GM18507 (cell line): ENCODE measurements at regions not wholly inside any gene's neighbourhood (a gene's known extent, or its start where the extent isn't known, plus 50 kb on each side); places are given as distances from the start of the nearest gene placed in this dataset.

Experiments
- DNase-seq: peaks from one replicate; pipeline ENCODE4 v3.0.0; 2011; ENCODE audit warnings: low read depth; ENCODE audit not compliant: insufficient read length; ENCODE audit errors: extremely low spot score
- FAIRE-seq: peaks from 2 replicates; lab custom pipeline; 2011; peaks lifted over from hg19 to GRCh38; lab: Jason Lieb, UNC

DNA sequence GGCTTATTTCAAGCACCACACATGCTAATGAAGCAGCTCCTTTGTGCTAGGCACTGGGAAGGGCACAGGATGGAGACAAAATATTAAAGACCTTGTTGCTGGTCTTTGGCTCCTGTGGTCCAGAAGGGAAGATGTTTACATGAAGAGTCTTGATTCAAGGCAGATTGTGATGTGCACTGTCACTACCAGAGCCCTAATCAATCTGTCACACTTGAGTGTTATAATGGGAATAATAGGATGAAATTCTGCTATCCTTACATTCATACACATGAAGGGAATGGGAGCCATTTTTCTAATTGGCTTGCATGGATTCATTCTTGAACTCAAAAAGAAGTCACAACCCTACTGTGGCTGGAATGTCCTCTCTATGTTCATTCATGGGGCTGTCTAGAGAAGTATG lies 203.0 kb downstream of the SEC61B start:
- FAIRE-seq (no peak), DNase-seq (no peak)

DNA sequence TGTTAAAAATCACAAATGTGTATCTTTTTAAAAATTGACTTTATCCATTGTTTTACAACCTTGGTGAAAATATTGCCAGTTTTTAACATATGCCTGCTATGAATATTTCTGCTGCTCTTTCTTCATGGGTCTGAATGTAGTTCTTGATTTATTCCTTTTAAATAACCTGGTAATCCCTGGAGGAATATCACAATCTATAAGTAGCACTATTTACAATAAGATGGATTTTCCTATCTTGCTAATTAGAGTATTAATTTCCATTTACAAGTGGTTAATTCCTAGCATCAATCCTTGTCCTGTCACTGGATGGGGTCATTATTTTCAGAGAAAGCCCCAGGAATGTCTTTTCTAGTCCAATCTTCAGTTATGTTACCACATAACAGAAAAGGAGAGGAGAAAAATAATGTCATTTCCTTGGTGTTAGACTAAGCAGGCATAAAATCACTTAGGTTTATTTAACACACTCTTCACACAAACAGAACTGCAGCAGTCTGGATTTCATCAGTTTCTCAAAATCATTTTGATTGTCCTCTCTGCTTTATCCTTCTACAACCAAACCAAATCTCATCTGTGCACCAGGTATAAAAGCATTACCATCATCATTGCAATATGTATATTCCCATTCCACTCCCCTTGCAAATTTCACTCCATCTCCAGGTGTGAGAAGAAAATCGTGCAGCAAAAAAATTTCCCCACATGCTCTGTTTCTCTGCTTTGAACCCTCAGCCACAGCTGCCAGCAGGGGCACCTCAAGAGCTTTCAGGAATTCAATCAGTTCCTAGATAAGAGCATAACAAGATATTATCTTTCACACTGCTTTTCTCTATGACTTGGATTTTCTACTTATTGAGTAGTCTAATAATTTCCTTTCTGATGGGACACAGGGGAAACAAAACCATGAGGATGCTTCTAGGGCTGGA lies 204.1 kb downstream of the SEC61B start:
- DNase-seq (no peak), FAIRE-seq (no peak)

DNA sequence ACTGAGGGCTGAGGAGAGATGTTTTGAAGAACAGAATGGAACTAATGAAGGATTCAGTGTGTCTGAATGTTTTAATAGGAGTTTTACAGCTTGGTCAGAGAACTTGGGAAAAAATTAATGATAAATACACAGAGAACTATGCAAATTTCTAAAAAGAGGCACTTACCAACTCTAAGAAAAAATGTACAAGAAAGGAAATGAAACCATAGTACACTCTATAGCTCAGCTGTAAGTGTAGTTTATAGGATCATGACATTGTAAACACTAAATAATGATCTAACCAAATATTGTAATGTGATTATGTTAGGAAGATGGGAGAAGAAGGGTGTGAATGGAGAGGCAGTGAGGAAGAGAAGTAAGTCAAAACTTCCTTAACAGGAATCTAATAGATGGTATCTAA lies 205.2 kb downstream of the SEC61B start:
- FAIRE-seq (no peak), DNase-seq (no peak)

DNA sequence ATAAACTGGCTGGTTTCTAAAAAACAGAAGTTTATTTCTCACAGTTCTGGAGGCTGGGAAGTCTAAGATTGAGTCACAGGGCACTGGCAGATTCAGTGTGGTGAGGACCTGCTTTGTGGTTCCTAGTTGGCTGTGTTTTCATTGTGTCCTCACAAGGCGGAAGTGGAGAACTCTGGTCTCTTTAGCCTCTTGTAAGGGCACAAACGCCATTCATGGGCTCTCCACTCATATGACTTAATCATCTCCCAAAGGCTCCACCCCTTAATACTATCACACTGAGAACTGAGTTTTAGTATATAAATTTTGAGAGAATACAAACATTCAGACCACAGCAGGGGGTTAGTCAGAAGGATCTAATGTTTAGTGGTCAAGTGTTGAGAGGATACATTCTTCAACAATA lies 208.2 kb downstream of the SEC61B start:
- FAIRE-seq = no peak
- no peak for DNase-seq

DNA sequence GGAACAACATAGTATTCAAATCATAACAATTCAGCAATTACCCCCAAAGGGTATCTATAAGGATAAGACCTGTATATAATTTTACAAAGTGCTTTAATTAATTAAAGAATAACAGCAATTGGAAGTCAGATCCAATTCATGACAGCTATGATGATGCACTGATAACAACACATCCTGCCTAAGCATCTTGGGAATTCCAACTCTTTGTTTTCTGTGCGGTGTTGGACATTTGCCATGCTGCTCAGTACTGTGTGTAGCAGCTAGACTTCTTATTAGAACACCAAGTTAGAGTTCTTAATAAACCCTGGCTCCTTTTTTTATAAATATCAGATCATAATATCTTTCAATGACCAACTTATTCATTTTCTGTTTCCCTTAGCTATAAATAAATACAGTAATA lies 209.0 kb downstream of the SEC61B start:
- FAIRE-seq (no peak), DNase-seq (no peak)

DNA sequence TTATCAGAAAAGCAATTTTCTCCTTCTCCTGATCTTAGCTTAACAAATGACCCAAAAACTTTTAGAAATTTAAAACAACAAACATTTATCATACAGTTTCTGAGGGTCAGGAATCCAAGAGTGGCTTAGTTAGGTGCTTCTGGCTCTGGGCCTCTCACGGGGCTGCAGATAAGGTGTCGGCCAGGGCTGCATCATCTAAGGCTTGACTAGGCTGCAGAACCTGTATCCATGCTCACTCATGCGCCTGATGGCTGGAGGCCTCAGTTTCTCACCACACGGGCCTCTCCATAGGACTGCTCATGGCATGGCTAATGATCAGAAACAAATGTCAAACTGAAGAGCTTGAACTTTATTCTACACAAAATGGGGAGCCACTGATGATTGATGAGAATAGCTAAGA lies 210.0 kb downstream of the SEC61B start:
- no peak for DNase-seq
- no peak for FAIRE-seq

DNA sequence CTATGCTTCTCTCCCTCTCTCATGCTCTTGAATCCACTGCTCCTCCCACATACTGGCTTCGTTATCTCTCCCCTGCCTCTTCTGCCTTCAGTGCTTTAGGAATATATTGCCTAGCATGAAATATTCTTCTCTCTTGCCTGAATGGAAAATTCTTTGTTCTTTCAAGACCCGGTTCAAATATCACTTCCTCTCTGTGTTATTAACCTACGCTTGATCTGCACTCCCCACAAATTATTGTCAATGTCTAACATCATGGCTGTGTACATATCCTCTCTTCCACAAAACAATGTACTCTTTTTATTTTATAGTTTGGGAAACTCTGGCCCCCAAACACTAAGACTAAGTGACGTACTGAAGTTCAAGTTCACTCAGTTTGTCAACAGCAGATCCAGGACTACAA lies 211.0 kb downstream of the SEC61B start:
- FAIRE-seq (no peak), DNase-seq (no peak)

DNA sequence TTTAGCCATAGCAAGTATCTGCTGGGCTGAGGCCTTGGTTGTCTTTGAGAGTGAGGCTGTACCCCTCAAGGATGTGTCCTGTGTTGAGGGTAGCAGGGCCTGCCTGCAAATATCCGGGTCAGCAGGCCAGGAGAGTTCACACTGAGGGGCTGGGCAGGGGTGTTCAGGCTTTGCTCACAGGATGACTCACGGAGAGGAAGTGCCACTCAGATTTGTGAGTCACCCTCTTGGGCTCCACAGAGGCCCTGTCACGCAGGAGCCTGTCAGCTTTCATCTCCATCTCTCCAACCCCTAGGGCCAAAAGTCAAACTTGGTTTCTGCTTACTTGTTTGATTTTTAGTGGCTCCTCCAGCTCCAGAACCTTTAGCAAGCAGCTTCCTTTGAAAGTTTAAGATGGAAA lies 211.5 kb downstream of the SEC61B start:
- DNase-seq (peak; percentile 45), FAIRE-seq (peak; percentile 84)

DNA sequence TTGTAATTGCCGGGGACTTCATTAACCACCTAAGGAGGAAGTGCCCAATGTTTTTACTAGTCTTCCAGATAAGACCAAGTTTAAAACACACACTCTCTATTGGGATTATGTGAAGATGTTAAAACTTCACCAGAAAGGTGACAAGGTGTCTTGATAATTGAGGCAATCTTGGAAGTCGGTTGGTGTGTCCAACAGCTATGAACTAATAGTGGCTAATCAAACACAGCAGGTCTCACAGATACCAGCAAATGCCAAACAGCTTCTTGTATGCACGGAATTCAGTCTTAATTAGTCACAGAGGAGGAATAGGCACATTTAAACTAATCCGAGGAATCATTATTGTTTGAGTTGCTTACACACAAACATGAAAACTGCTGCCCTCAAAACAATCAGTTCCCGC lies 214.5 kb downstream of the SEC61B start:
- FAIRE-seq = no peak
- DNase-seq = no peak

DNA sequence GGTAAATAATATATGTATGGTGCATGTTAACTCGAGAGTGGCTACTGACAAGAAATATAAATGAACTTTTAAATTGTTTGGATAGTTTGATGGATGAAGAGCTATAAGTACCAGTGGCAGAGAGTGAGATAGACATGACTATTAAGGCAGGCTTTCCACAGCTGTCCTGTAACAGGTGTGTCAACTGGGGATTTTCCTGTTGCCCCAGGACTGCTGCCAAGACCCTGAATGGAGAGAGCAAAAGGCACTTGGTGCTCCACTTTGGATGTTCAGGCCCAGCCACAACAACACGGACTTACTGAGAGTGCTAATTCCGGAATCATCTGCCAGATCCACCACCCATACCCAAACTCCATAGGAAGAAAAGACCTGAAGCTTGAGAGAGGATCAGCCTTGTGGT lies 215.1 kb downstream of the SEC61B start:
- no peak for FAIRE-seq

DNA sequence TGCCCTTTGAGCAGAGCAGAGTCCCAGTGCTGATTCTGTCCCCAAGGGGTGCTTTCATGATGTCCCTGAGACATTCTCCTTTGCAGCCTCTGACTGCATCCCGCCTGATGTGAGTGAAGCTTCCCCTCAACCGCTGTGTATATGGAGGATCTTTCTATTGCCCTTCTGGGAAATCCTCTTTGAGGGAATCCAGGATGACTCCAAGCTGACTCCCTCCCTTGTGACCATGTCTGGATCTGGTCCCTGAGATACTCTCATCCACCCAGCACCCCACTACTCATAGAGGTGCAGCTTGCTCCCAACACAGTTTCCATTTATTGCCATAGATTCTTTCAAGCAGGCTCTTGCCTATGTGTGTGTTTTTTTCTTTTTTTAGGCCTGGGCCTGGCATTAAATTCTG lies 216.5 kb downstream of the SEC61B start:
- FAIRE-seq (no peak), DNase-seq (no peak)

More for the DNA sequence above, 215.1 kb downstream of the SEC61B start:
- DNase-seq = no peak

DNA sequence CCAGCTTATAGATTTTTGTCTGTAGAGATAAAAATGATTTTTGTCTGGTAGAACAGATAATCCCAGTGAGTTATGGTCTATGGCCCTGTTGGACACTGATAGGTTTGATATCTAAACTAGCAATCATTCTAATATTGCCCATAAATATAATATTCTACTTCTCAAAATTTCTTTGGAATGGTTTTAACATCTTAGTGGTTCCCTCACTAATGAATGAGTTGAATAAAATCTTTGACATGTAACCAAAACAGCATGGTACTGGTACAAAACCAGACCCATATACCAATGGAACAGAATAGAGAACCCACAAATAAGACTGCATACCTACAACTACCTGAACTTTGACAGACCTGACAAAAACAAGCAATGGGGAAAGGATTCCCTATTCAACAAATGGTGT lies 219.7 kb downstream of the SEC61B start:
- DNase-seq = no peak
- no peak for FAIRE-seq

DNA sequence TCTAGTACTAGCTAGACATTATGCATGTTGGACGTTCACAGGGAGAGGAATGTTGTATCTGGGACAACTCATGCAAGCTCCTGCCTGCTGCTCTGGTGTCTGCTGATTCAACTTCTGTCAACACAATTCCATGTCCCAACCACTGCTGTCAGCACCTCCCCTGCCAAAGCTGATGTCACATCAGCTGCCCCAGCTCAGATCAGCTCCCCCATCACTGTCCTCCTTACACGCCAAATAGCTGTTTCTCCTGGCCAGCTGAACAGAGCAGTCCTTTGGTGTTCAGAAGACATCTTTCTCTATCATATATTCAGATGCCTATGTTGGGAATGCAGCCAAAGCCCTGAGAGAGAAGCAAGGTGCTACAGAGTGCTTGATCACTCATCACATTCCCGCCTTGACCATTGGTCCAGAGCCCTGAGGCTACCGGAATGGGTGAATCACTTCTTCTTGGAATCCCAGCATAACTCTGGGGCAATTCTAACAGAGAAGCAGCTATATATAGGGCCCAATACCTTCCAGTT lies 223.3 kb downstream of the SEC61B start:
- no peak for DNase-seq
- no peak for FAIRE-seq

DNA sequence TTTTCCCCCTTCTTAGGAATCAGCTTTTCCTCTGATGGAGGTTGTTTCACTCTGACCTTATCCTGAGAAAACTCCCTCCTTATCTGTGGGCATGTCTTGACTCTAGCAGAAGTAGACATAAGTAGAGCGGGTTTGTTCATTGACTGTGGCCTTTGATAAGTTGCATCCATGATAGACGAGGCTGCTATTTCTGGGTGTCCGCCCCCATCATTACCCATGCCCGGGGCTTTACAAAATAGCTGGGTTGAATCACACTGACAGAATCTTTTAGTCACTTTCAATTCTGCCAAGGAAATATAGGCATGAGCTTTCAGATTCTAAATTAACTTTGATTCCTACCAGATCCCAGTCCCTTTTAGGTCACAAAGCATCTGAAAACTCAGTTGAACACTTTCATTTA lies 223.8 kb downstream of the SEC61B start:
- DNase-seq (no peak), FAIRE-seq (no peak)

DNA sequence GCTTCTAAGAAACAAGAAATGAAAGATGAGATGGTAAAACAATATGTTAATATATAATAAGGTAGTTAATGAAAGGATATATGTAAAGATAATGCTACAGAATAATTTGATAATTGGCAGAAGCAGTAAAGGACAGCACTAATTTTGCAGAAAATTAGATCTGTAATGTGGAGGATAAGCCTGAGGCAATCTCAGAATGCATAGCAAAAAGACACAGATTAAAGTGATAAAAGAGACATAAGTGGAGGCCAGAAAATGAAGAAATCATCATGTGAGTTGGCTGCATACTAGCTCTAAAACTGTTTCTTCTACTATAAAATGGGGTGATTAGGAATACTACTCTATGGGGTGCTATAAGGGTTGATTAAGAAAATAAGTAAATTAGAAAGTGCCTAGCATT lies 225.9 kb downstream of the SEC61B start:
- DNase-seq (no peak), FAIRE-seq (no peak)

DNA sequence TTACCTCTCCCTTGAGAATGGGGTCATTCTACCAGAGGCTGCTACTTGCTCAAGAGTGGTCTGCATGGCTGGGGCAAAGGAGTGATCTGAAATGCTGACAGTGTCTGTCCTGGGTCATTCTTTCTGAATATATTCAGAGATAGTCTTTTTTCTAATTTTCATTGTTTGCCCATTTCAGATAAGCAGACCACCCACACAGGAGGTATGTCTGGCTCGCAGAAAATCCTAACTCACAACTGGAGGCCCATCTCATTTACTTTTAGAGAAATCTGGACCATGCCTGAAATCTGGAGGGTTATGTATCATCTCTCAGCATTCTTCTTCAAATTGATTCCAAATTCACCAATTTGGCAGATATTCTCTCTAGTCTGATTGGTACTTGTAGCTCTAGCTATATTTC lies 227.6 kb downstream of the SEC61B start:
- FAIRE-seq (no peak), DNase-seq (no peak)

DNA sequence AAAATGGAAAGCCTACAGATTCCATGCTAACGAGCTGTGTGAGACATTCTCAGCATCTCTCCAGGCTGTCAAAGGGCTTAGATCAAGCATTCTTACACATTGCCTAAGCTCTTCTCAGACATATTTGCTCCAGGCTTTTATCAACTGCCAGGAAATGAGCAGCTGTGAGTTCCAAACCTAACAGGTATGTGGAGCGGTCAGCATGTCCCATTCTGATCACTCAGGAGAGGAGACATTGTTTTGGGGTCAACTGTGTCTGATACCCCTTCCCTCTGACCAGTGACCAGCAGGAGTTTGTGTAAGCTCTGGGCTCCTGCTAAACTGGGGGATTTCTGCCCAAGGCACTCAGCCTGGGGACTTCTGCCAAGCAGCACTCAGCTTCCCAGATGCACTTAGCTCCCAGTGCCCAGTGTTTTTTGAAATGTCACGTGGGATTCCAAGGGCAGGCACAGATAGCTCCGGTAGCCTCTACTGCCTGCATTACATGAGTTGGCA lies 229.1 kb downstream of the SEC61B start:
- FAIRE-seq = no peak
- DNase-seq = no peak

DNA sequence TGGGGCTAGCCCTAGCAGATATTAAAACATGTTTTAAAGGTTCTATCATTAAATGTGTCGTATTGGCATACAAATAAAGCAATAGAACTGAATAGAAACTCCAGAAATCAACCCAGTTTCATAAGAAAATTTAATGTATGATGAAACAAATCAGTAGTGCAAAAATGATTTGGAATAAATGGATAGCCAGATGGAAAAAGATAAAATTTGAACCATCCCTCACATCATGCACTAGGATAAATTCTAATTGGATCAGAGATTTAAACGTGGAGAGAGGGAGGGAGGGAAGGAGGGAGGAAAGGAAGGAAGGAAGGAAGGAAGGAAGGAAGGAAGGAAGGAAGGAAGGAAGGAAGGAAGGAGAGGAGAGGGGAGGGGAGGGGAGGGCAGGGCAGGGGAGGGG lies 235.3 kb downstream of the SEC61B start:
- DNase-seq (no peak), FAIRE-seq (no peak)

DNA sequence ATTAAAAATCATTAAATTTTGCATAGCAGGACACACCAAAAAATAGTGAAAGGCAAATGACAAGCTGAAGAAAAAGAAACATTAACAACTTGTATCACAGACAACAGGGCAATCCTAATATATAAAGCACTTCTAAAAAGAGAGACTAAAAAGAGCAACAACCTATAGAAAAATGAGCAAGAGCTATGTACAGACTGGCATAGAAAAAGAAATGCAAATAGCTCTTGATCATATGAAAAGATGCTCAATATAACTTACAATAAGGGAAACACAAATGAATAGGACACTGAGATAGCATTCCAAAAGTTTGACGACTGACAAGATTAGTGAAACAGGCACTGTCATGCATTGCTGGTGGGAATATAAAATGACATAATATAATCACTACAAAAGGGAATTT lies 235.9 kb downstream of the SEC61B start:
- no peak for DNase-seq
- no peak for FAIRE-seq

DNA sequence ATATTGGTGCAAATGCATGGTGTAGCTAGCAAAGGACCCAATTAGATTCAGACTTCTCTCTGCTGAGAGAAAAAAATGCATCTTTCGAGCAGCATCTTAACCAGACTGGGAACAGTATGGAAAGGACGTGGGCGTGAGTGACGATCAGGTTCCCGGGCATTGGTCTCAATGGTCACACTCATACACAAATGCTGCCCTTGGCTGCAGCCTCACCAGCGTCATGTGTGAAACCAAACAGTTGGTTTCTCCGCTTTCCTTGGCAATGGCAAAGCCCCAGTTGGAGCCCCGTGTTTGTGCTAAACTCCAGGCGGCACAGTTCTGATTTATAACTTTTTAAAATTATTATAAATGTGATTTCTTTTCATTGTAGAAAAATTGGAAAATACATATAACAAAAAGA lies 237.8 kb downstream of the SEC61B start:
- FAIRE-seq (no peak), DNase-seq (no peak)

DNA sequence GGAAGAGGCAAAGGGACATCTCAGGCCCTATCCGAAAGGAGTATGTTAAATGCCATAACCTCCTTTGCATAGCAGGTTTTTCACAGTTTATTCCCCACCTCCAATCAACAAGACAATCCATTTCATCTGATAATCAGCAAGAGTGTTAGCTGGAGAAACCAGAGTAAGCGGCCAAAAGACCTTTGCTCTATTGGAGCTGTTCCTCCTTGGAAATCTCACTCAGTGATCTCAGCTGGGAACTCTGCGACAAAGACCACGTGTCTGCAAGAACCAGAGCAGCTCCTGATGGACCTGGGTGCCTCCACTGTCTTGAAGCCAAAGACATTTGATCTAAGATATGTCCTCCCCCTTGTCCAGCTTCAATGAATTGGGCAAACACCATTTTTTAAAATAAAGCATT lies 241.0 kb downstream of the SEC61B start:
- FAIRE-seq (no peak), DNase-seq (no peak)
